Left ventricle myocardium inferior (tissue), 1 donor: ENCODE measurements at regions not wholly inside any gene's neighbourhood (a gene's known extent, or its start where the extent isn't known, plus 50 kb on each side); places are given as distances from the start of the nearest gene placed in this dataset.

Experiments
- DNase-seq: peaks from one replicate; pipeline ENCODE4 v3.0.0-alpha.2; 2020
- H3K27ac ChIP-seq: fragments of 200-600 bp; replicated peaks from 2 replicates; pipeline ENCODE4 v1.8.0; 2021
- H3K27me3 ChIP-seq: fragments of 200-600 bp; 2 replicates; pipeline ENCODE4 v1.8.0; 2021; ENCODE audit warnings: low read depth
- H3K36me3 ChIP-seq: fragments of 200-600 bp; 2 replicates; pipeline ENCODE4 v1.8.0; 2021
- H3K4me1 ChIP-seq: fragments of 200-600 bp; 2 replicates; pipeline ENCODE4 v1.8.0; 2021
- H3K4me3 ChIP-seq: fragments of 200-600 bp; 2 replicates; pipeline ENCODE4 v1.8.0; 2021; ENCODE audit warnings: mild to moderate bottlenecking, moderate library complexity
- H3K9me3 ChIP-seq: fragments of 200-600 bp; replicated peaks from 2 replicates; pipeline ENCODE4 v1.8.0; 2021
- CTCF ChIP-seq: fragments of 200-600 bp; IDR thresholded peaks from 2 replicates; pipeline ENCODE4 v1.8.0; 2021; ENCODE audit warnings: antibody characterized with exemption, mild to moderate bottlenecking, borderline replicate concordance
- intact Hi-C: fragments of 100-400 bp; cut with micrococcal nuclease; formaldehyde crosslinking; loops from one replicate; pipeline ENCODE4 v1.11.0; 2022
- donor health status: DM: no; HTN: yes; CAD: no; lungs with severe emphysema.

GRCh38 chr5:60260658-60261057, 367.1 kb upstream of the PDE4D start:
- no peak for TF ChIP-seq CTCF
- Histone ChIP-seq H3K27me3 (no peaks in the 10 kb centered on the region), H3K36me3 (no peaks in the 10 kb centered on the region), H3K4me3 (no peak overlapping the region), H3K9me3 (no peaks in the 10 kb centered on the region), H3K27ac (no peak overlapping the region), H3K4me1 (no peaks in the 10 kb centered on the region)
- intact Hi-C loops, result no loop called here
- no peak for DNase-seq

GRCh38 chr5:60259730-60260129, 366.2 kb upstream of the PDE4D start:
- H3K9me3 ChIP-seq, result no peaks in the 10 kb centered on the region
- no peak overlapping the region for H3K4me3 ChIP-seq
- intact Hi-C loops, result no loop called here
- H3K4me1 ChIP-seq, result no peaks in the 10 kb centered on the region
- no peaks in the 10 kb centered on the region for H3K36me3 ChIP-seq
- DNase-seq, result no peak
- H3K27me3 ChIP-seq, result no peaks in the 10 kb centered on the region
- no peak overlapping the region for H3K27ac ChIP-seq
- no peak for TF ChIP-seq CTCF

- Histone ChIP-seq H3K27ac (no peak overlapping the region), H3K27me3 (no peaks in the 10 kb centered on the region), H3K36me3 (no peaks in the 10 kb centered on the region), H3K9me3 (no peaks in the 10 kb centered on the region), H3K4me1 (no peaks in the 10 kb centered on the region), H3K4me3 (no peak overlapping the region)
- no peak for TF ChIP-seq CTCF
- DNase-seq, result no peak
- intact Hi-C loops, result no loop called here
Measured at GRCh38 chr5:60257596-60258271, 364.2 kb upstream of the PDE4D start.

DNA sequence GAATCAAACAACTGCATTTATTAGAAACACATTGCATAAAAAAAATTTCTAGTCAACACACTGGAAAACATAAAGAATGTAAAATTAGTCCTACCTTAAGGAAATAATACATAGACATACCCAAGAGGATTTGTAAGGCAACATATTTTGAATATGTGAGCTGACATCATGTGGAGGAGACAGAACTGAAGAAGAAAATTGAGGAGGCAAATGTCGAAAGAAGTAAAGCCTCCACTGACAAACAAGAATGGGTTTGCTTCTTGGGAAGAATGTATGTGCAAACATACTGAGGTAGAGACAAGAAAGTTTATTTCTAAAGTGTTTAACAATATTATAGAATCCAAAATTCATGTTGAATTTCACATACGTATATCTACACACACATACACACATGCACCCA, 363.0 kb upstream of the PDE4D start:
- intact Hi-C loops, result no loop called here
- H3K4me3 ChIP-seq, result no peak overlapping the region
- H3K27me3 ChIP-seq, result no peaks in the 10 kb centered on the region
- TF ChIP-seq CTCF, result no peak
- no peaks in the 10 kb centered on the region for H3K4me1 ChIP-seq
- no peak overlapping the region for H3K27ac ChIP-seq
- no peaks in the 10 kb centered on the region for H3K9me3 ChIP-seq
- no peaks in the 10 kb centered on the region for H3K36me3 ChIP-seq
- DNase-seq, result no peak

DNA sequence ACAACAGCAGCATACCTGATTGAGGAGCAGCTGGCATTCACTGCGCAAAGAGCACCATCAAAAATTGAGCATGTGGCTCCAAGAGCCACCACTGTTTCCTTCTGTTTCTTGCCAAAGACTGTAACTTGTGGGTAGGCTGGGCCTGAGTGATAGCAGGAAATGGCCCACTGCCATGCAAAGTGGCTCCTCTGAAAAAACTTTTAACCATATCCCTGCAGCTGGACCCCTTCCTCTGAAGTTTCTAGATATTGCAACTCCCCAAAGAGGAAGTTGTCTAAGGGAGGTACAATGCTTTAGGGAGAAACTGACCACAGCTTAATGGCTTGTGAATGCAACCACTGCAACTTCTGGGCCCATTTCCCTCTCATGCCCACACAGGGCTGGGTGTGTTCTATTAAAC, 355.4 kb upstream of the PDE4D start:
- TF ChIP-seq CTCF, result no peak
- Histone ChIP-seq H3K4me1 (no peaks in the 10 kb centered on the region), H3K9me3 (peaks cover 17% of the 10 kb centered on the region), H3K36me3 (no peaks in the 10 kb centered on the region), H3K27me3 (no peaks in the 10 kb centered on the region), H3K4me3 (no peak overlapping the region), H3K27ac (no peak overlapping the region)
- DNase-seq, result peak; percentile 16
- intact Hi-C loops, result no loop called here
